NOMO-1 treated with dmso at 0.1 percent for 144 hours (cell line): ENCODE measurements at regions not wholly inside any gene's neighbourhood (a gene's known extent, or its start where the extent isn't known, plus 50 kb on each side); places are given as distances from the start of the nearest gene placed in this dataset.
"Not testable (repeated sequence)": the region's sequence is repeated elsewhere in the genome, so short reads cannot be mapped to it uniquely, and the experiment has no call there.

ENCODE experiments used
- DNase-seq: peaks from one replicate; lab custom pipeline; 2025; ENCODE audit not compliant: unreplicated experiment; lab: John Stamatoyannopoulos, UW

- no peak for DNase-seq
Observed at GRCh38 chr6:15843226-15843625, 180.4 kb upstream of the DTNBP1 start.

DNA sequence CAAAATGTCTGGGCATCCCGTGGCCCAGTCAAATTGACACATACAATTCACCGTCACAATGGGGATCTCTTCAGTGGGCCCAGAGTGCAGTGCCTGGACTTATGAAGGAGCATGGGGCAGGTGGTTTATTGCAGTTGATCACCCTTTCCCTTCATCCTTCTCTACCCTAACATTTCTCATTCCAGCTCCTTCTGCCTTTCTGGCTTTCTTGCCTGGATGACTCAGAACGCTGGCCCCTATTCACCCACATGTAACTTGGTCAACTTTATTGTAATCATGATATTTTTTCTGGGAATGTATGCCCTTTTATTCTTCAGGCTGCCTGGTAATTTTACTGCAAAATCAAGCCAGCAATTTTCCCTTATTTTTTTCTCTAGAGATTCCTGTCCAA, 179.9 kb upstream of the DTNBP1 start:
- DNase-seq = no peak

- DNase-seq = no peak
Observed at GRCh38 chr6:15841937-15842726, 179.3 kb upstream of the DTNBP1 start.

DNA sequence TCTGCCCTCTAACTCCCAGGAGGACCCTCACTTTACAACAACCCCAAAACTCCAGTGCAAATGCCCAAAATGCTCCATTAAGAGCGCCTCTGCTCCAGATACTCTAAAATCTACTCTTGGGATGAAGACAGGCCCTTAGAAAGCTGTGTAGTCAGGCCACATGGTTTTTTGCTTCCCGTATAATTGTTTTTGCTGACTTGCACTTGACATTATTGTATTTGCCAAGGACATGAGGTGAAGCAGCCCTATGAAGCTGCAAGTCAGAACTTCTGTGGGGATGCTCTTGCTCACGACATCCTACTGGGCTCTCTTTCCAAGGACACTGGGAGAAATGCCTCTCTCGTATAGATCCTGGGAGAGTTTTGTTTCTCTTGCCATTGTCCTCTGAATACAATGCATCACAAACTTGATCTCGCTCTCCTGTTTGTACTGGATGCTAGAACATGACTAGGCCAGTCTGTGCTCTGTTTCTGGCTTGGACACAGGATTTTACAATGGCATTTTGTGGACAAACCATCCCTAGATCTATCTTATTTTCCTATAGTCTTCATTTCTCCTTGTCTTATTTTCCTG, 177.2 kb upstream of the DTNBP1 start:
- no peak for DNase-seq

DNA sequence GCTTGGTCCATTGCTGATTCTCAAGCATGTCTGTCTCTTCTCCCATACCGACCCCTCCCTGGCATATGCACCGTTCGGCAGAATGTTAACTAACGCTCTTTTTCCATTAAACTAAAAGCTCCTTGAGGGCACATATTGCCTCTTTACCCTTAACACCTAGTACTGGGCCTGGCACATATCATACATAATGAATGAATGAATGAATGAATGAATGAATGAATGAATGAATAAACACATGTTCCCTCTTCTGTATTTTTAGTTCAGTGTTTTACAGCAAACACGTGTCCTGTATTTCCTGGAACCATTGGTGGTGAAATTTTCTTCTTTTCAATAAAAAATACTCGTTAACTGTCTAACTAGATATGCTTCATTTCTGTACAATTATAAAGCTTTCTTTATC, 174.4 kb upstream of the DTNBP1 start:
- no peak for DNase-seq

GRCh38 chr6:15832841-15833240, 170.0 kb upstream of the DTNBP1 start:
- DNase-seq = no peak

GRCh38 chr6:15829156-15829555, 166.3 kb upstream of the DTNBP1 start:
- DNase-seq = peak; percentile 44

DNA sequence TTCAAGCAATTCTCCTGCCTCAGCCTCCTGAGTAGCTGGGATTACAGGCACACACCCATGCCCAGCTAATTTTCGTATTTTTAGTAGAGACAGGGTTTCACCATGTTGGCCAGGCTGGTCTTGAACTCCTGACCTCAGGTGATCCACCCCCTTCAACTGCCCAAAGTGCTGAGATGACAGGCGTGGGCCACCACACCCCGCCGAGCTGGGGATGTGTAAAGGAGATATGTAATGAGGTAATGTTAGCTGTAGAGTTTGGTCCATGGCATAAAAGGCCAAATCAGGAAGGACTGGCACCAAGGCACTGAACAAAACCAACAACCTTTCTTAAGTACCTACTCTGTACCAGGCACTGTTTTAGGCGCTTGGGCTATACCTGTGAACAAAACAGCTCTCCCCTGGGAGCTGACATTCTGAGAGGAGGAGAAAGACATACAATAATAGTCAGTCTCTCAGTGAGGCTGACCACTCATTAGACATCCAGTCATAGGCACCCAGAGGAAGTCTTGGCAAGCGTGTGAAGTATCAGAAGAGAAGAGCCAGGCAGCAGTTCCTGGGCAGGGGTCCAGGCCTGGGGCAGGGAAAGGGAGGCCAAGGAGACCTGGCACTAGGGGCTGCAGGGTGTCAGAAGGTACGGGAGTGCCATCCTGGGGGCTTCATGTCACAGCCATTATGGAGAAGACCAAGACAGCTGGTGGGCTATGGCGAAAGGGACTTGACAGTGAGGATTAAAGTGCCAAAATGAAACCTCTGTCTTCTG, 164.8 kb upstream of the DTNBP1 start:
- no peak for DNase-seq

- no peak for DNase-seq
Observed at GRCh38 chr6:15826814-15827318, 164.0 kb upstream of the DTNBP1 start.

DNA sequence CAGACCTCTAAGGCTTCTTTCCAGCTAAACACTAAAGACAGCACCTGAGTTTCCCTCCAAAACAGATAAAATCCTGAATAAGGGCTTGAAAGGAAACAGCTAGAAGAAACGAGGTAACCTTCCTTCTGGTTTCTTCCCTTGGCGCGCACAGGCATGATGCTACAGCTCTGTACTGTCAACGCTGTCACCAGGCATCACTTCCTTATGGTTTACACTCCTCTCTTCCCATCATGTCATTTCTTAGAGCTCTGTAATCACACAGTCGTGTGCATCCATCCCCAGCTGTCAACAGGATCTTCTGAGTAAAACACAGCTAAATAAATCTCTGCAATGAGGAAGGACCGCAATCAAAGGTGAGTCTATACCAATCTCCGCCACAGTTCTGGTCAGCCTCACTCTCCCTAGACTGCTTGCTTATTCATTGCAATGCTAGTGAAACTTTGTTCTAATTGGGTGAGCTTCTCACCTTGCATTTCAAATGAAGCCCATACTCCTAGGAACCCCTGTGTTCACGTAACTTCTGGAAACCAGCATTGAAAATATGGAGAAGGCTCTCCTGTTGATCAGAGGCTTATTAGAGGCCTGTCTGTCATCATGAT, 162.6 kb upstream of the DTNBP1 start:
- DNase-seq = no peak

GRCh38 chr6:15824811-15825210, 162.0 kb upstream of the DTNBP1 start:
- DNase-seq = no peak

- no peak for DNase-seq
Observed at GRCh38 chr6:15823838-15824414, 161.1 kb upstream of the DTNBP1 start.

DNA sequence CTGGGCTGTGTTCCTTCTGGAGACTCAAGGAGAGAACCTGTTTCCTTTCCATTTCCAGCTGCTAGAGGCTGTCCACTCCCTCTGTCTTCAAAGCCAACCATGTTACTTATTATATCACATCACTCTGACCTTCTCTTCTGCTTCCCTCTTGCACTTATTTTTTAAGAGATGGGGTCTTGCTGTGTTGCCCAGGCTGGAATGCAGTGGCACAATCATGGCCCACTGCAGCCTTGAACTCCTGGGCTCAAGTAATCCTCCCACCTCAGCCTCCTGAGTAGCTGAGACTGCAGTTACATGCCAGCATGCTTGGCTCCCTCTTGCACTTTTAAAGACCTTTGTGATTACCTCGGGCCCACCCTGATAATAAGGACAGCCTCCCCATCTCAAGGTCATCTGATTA, 160.0 kb upstream of the DTNBP1 start:
- DNase-seq = no peak

DNA sequence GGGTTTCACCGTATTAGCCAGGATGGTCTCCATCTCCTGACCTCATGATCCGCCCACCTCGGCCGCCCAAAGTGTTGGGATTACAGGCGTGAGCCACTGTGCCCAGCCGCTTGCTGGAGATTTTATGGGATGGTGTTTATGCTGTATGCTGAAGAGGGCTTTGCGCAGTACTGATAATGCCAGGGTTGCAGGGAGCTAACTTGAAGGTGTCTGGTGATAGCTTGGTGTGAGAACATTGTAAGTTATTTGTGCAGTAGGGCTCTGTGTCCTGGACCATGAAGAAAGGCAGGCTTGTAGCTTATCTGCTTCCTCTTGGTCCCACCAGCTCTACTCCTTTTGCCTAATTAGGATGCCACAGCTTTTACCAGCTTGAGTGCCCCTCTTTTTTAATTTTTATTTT, 157.0 kb upstream of the DTNBP1 start:
- no peak for DNase-seq

DNA sequence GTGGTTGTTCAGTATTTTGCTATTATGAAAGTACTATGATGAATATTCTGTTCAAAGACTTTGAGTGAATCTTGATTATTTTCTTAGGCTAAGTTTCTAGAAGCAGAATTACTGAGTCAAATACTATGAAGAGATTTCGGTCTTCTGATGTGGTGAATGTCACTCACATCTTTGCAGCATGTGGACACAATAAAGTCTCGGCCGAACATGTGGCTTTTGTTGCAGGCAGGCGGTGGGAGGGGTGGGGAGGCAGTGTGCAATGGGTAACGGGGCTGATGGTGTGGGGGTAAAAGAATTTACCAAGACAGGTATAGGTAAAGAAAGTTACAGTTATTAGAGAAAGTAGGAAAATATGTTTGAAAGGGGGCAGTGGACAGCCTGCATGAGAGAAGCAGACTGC, 156.4 kb upstream of the DTNBP1 start:
- DNase-seq = no peak

GRCh38 chr6:15818491-15818890, 155.7 kb upstream of the DTNBP1 start:
- DNase-seq = no peak

DNA sequence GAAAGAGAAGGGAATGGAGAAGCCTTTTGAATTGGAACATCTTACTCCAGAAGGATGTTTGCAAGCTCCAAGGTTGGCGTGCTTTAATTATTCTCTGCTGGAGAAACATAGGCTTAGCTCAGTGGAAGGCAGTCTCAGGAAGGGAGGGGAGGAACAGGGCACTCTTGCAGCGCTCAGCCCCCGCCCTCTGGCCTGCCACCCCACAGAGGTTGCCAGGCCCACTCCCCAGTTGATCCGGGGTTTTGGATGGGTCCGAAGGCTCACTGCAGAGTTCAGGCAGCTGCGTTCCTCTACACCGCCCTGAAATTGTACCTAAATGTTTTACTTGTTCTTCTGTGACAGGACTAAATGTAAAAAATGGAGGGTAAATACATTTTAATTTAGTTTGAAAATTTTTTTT, 155.2 kb upstream of the DTNBP1 start:
- no peak for DNase-seq

DNA sequence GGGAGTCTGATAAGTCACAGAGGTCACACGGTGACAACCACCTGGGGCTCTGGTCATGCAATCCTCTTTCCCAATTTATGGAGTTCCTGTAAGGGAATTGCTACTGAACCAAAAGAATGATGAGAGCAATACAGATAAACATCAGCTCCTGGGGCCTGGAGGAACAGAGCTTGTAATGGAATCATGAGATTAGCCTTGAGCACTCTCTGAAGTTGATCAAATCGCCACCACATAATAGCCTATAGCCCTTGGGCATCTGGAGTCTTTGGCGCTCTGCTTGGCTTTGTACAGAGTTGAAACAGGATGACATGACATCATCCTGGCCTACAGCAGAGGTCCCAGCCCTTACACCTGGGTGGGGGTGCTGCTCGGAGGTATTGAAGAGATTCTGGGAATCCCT, 154.3 kb upstream of the DTNBP1 start:
- DNase-seq = no peak

DNA sequence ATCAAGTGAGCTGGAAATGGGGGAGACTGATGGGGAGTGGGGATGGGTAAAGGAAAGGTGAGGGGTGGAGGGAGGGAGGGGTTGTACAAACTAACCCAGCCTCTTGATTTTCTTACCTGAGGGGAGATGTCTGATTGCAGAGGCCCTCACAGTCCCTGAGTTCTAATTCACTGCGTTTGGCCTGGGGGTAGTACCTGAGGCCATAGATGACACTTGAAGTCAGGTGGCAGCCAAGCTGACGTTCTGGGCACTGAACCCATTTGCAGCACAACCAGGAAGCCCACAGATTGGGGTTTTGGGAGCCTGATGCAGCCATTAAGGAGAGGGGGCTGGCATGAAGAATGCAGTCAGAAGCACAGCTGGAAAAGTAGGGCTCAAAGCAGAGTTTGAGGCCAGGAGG, 153.8 kb upstream of the DTNBP1 start:
- DNase-seq = no peak

DNA sequence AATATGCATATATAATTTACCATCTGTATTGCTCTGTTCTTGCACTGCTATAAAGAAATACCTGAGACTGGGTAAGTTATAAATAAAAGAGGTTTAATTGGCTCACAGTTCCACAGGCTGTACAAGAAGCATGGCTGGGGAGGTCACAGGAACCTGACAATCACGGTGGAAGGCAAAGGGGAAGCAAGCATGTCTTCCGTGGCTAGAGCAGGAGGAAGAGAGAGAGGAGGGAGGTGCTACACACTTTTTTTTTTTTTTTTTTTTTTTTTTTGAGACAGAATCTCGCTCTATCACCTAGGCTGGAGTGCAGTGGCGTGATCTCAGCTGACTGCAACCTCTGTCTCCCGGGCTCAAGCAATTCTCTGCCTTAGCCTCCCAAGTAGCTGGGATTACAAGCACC, 150.9 kb upstream of the DTNBP1 start:
- DNase-seq = not testable (repeated sequence)

DNA sequence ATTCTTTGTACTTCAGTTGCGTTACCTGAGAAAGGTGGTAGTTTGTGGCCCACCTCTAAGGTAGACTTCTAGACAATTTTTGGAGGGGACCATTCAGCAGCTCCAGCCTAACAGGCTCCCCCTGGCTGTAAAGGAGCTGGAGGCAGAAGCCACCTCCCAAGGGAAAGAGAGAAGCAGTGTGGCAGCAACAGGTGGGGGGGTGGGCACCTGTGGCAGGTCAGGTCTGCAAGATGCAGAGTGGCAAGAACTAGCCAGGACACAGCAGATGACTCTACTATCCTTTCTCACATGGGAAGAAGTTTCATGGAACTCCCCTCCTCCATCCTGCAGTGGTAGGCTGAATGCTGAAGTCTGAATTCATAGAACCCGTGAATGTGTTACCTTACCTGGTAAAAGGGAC, 148.3 kb upstream of the DTNBP1 start:
- DNase-seq = no peak
